Prostate gland (tissue), 2 donors: ENCODE measurements at regions not wholly inside any gene's neighbourhood (a gene's known extent, or its start where the extent isn't known, plus 50 kb on each side); places are given as distances from the start of the nearest gene placed in this dataset.

Source experiments
- CTCF ChIP-seq, 4 experiments: fragments of 200-600 bp in 2 of 4; fragments of 450-650 bp in 2 of 4; sonication (generic) in 2 of 4; IDR thresholded peaks; 1 replicate in 3 of 4; 2 replicates in 1 of 4; pipeline ENCODE4 v1.5.1; 2016 to 2019; ENCODE audit warnings: antibody characterized with exemption in 4 of 4, mild to moderate bottlenecking in 2 of 4, moderate library complexity in 2 of 4
- POLR2A ChIP-seq: fragments of 450-650 bp; IDR thresholded peaks from one replicate; pipeline ENCODE4 v1.6.1; 2016; ENCODE audit warnings: antibody characterized with exemption, mild to moderate bottlenecking
- POLR2AphosphoS5 ChIP-seq: sonication (generic); formaldehyde crosslinking; IDR thresholded peaks from one replicate; pipeline ENCODE4 v1.6.1; 2017; ENCODE audit warnings: antibody characterized with exemption

GRCh38 chr4:101512416-101512815 is 165.1 kb upstream of the PPP3CA start:
- no peak for TF ChIP-seq CTCF (IDR thresholded peaks at IDR 0.05)
- TF ChIP-seq POLR2AphosphoS5: no peak
- TF ChIP-seq POLR2A: no peak
